IgD-negative memory B cell (primary cell): ENCODE measurements at regions not wholly inside any gene's neighbourhood (a gene's known extent, or its start where the extent isn't known, plus 50 kb on each side); places are given as distances from the start of the nearest gene placed in this dataset.

Source experiments
- H3K27ac Mint-ChIP-seq, 3 donors: one replicate each; pipeline ENCODE4 v1.8.0; 2020 to 2022; ENCODE audit warnings: mild to moderate bottlenecking in 3 of 3, mixed read lengths in 3 of 3, moderate library complexity in 1 of 3
- H3K27me3 Mint-ChIP-seq: one replicate; pipeline ENCODE4 v1.8.0; 2021; ENCODE audit warnings: mixed read lengths
- H3K36me3 Mint-ChIP-seq: one replicate; pipeline ENCODE4 v1.8.0; 2020; ENCODE audit warnings: mild to moderate bottlenecking, mixed read lengths
- H3K4me1 Mint-ChIP-seq, 3 donors: one replicate each; pipeline ENCODE4 v1.8.0; 2020 to 2022; ENCODE audit warnings: mixed read lengths in 3 of 3, mild to moderate bottlenecking in 1 of 3
- H3K4me3 Mint-ChIP-seq, 4 donors: one replicate each; pipeline ENCODE4 v1.8.0; 2020 to 2022; ENCODE audit warnings: mild to moderate bottlenecking in 4 of 4, mixed read lengths in 4 of 4, moderate library complexity in 3 of 4
- H3K9me3 Mint-ChIP-seq, 3 donors: one replicate each; pipeline ENCODE4 v1.8.0; 2020 to 2021; ENCODE audit warnings: mixed read lengths in 3 of 3, mild to moderate bottlenecking in 1 of 3

DNA sequence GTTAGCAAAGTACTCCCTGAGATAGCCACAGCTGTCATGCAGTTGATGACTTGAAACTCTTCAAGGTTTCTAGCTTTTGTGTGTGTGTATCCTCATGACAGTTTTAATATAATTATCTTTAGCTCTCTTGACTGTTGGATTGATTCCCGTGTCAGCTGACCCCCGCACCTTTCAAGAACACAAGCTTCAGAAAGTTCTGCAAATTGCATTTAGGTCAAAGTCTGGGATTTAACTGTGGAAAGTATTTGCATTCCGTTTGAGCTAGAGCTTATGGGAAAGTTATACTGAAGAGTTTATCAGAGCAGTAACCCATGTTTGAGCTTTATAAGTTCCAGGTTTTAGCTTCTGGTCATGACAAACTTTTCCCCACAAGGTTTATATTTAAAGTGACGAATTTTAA lies 380.1 kb upstream of the CHRM3 start:
- no peaks in the 10 kb centered on the region for H3K27me3 Mint-ChIP-seq
- no peak overlapping the region for H3K4me3 Mint-ChIP-seq
- peaks cover 0 to 7% (median 1%) of the 10 kb centered on the region in 3 donors for H3K9me3 Mint-ChIP-seq
- H3K36me3 Mint-ChIP-seq = no peaks in the 10 kb centered on the region
- H3K27ac Mint-ChIP-seq = no peak overlapping the region
- no peaks in the 10 kb centered on the region for H3K4me1 Mint-ChIP-seq

DNA sequence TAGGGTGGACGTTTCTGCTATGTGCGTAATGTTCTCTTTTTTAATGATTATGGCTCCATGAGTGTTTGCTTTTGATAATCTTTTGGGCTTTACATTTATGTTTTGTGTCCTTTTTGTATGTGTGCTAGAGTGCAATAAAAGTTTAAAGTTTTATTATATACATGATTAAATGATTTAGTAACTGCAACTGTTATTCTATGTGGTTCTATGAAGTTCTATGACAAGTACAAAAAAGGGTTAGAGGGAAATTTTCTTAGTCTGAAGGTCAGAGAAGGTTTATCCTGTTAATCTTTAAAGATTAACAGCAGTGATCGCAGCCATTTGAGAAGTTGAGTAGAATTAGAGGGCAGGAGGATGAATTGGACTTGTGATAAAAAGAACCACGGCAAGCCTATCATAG lies 386.4 kb upstream of the CHRM3 start:
- Mint-ChIP-seq H3K9me3 (peaks cover 0 to 19% (median 2%) of the 10 kb centered on the region in 3 donors), H3K4me3 (no peak overlapping the region), H3K36me3 (no peaks in the 10 kb centered on the region), H3K27me3 (no peaks in the 10 kb centered on the region), H3K27ac (no peak overlapping the region), H3K4me1 (no peaks in the 10 kb centered on the region)

DNA sequence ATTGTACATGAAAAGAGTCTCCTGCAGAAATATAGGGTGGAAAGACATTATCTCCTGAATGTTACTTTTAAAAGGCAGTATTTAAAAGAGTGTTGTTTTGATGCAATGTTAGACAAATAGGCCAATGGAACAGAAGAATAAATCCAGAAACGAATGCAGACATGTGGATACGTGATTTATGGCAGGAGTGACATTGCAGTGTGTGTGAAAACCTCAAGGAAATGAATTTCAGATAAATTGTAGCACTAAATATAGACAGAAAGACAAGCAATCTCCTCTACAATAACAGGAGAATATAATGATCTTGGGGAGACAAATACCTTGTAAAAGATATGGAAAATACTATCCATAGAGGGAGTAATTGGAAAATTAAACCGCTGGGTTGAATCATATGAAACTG lies 387.8 kb upstream of the CHRM3 start:
- Mint-ChIP-seq H3K4me3 (no peak overlapping the region), H3K27me3 (no peaks in the 10 kb centered on the region)

DNA sequence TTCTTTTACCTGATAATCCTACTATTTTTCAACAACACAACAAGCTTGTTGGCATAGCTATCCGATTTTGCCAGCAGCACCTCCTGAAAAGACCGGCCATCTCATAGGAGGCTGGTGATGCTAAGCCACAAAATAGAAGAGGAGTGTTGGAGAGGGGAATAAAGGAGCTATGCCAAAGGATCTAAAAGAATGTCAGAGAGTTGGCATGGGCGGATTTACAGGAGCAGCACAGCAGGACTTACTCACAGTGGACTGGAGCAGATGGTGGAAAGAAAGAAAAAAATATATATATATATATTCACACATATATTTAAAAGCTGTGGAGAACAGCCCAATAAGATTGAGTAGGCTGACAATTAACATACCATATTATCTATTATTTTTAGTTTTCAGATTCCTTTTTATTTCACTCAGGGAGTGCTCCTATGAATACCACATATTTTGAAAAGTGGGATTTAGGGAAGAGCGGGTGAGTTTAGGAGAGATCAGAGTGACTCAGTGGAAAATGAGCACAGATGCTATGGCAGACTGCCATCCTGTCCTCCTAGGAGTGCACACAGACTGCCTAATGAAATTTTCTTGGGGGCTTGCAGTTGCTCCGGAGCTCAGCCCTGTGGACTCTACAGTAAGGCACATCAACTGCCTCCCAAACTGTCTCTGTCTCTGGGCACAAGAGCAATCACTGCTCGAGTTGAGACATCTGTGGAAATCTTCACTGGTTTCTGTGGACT lies 394.4 kb upstream of the CHRM3 start:
- Mint-ChIP-seq H3K36me3 (no peaks in the 10 kb centered on the region), H3K27ac (no peak overlapping the region)

More for the DNA sequence above, 387.8 kb upstream of the CHRM3 start:
- Mint-ChIP-seq H3K4me1 (no peaks in the 10 kb centered on the region), H3K36me3 (no peaks in the 10 kb centered on the region), H3K9me3 (peaks cover 0 to 19% (median 2%) of the 10 kb centered on the region in 3 donors), H3K27ac (no peak overlapping the region)

DNA sequence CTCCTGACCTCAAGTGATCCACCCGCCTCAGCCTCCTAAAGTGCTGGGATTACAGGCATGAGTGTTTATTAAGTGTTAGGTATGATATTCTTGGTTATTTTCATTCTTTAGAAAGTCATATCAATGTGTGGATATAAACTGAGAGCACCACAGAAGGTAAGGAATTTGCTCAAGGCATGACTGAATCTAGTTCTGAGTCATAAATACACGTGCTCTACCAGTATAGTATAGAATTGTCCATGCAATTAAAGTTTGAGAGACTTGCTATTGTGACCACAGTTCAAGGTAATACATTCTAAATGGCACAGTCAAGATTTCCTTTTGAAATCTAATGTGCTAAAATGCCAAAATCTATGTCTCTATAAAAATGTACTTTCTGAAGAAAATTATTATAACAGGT lies 401.1 kb upstream of the CHRM3 start:
- no peak overlapping the region for H3K4me3 Mint-ChIP-seq

More for the DNA sequence above, 394.4 kb upstream of the CHRM3 start:
- Mint-ChIP-seq H3K9me3 (peaks cover 0 to 13% (median 3%) of the 10 kb centered on the region in 3 donors), H3K27me3 (no peaks in the 10 kb centered on the region), H3K4me3 (no peak overlapping the region), H3K4me1 (no peaks in the 10 kb centered on the region)

DNA sequence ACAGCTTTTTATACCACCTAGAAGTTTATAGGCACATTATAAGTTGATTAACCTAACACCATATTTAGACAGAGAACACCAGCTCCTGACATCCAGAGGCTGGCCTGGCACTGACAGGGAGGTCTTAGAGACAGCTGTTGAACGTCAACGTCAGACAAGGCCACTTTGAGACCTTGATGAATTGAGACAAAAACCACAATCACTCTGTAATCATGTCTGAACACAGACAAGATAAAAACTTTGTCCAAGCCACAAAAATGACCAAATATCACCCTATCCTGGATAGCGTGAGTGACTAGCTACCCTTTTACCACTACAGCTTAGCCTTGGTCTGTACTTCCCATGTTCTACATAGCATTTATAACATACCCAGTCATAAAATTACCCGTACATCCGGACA lies 403.6 kb upstream of the CHRM3 start:
- H3K4me1 Mint-ChIP-seq = no peaks in the 10 kb centered on the region
- H3K27me3 Mint-ChIP-seq = no peaks in the 10 kb centered on the region
- no peak overlapping the region for H3K27ac Mint-ChIP-seq
- peaks cover 2 to 10% (median 3%) of the 10 kb centered on the region in 3 donors for H3K9me3 Mint-ChIP-seq
- no peaks in the 10 kb centered on the region for H3K36me3 Mint-ChIP-seq
- H3K4me3 Mint-ChIP-seq = no peak overlapping the region

More for the DNA sequence above, 401.1 kb upstream of the CHRM3 start:
- no peak overlapping the region for H3K27ac Mint-ChIP-seq
- H3K9me3 Mint-ChIP-seq = peaks cover 2 to 20% (median 3%) of the 10 kb centered on the region in 3 donors
- H3K27me3 Mint-ChIP-seq = no peaks in the 10 kb centered on the region
- H3K36me3 Mint-ChIP-seq = no peaks in the 10 kb centered on the region
- H3K4me1 Mint-ChIP-seq = no peaks in the 10 kb centered on the region

DNA sequence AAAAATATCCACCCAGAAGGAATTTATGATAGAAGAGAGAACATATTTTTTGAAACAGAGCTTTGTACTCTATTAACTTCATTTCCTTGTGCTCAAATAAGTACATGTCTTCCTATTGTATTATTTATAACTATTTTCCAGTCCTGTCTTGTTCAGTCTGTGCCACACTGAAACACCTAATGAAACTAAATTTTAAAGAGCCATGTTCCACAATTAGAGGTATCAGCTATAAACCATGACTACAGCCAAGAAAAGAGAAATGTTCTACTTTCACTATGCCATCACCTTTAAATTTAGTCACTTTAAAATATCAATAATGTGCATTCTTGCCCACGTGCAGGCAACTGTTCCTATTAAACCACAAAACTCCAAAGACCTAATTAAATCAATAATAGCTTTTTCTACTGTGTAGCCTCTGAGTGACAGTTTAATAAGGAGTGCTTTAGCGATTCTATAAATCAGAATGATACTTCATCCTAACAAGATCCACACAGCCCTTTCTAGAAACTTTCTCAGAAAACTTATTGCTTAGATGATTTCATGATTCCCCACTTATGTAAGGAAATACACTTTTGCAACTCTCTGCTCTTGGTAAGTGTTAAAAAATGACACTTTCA lies 404.9 kb upstream of the CHRM3 start:
- H3K9me3 Mint-ChIP-seq = peaks cover 2 to 7% (median 2%) of the 10 kb centered on the region in 3 donors
- H3K4me3 Mint-ChIP-seq = no peak overlapping the region
- H3K27me3 Mint-ChIP-seq = no peaks in the 10 kb centered on the region
- H3K36me3 Mint-ChIP-seq = no peaks in the 10 kb centered on the region
- no peaks in the 10 kb centered on the region for H3K4me1 Mint-ChIP-seq
- no peak overlapping the region for H3K27ac Mint-ChIP-seq

DNA sequence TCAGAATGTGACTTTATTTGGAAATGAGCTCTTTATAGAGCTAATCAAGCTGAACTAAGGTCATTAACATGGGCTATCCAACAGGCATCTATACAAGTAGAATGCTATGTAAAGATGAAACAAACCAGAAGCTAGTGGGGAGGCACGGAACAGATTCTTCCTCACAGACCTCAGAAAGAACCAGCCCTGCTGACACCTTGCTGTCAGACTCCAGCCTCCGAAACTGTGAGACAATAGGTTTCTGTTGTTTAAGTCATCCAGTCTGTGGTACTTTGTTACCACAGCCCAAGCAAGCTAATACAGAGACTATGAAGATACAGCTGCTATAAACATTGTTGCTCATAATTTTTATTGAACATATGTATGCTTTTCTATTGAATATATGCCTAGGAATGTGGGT lies 406.3 kb upstream of the CHRM3 start:
- H3K4me3 Mint-ChIP-seq = no peak overlapping the region
- H3K27me3 Mint-ChIP-seq = no peaks in the 10 kb centered on the region
- no peaks in the 10 kb centered on the region for H3K4me1 Mint-ChIP-seq
- H3K9me3 Mint-ChIP-seq = peaks cover 2 to 7% (median 4%) of the 10 kb centered on the region in 3 donors
- H3K36me3 Mint-ChIP-seq = no peaks in the 10 kb centered on the region
- H3K27ac Mint-ChIP-seq = no peak overlapping the region

DNA sequence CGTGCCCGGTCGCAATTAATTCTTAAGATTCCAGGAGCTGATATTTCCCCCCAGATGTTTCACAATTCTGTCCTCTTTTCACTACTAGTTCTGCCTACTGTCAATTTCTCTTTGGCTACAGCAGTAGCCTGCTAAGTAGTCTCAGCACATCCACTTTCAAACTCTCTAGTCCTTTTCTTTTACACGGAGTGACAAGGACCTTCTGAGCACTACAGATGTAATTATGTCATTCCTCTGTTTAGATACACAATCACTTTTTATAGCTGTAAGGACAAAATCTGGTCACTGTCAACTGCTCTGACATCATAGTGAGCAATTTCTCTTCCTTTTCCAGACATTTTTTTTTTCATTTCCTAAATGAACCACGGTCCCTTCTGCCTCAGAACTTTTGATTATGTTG lies 421.7 kb upstream of the CHRM3 start:
- H3K27me3 Mint-ChIP-seq = no peaks in the 10 kb centered on the region
- H3K36me3 Mint-ChIP-seq = no peaks in the 10 kb centered on the region
- peaks cover 6 to 15% (median 7%) of the 10 kb centered on the region in 3 donors for H3K9me3 Mint-ChIP-seq
- no peaks in the 10 kb centered on the region for H3K4me1 Mint-ChIP-seq
- H3K27ac Mint-ChIP-seq = no peak overlapping the region
- H3K4me3 Mint-ChIP-seq = no peak overlapping the region

DNA sequence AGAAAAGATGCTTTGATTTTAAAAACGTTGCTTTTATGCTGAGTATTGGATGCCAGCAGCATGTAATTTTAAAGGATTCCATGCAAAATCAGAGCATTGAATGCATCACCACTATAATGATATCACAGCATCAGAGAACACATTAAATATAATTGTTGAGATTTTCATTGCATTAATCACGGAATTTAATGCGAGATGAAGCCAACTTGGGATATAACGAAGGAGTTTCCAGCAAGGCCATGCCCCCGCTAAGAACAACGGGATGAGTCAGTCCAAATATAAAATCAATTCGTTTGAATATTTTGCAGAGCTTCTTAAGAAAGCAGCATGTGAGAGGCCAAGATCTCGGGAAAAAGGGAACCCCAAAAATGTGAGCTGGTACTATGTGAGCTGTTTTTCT lies 423.4 kb upstream of the CHRM3 start:
- Mint-ChIP-seq H3K4me1 (no peaks in the 10 kb centered on the region), H3K27me3 (no peaks in the 10 kb centered on the region), H3K4me3 (no peak overlapping the region), H3K36me3 (no peaks in the 10 kb centered on the region), H3K27ac (no peak overlapping the region), H3K9me3 (peaks cover 6 to 19% (median 11%) of the 10 kb centered on the region in 3 donors)

DNA sequence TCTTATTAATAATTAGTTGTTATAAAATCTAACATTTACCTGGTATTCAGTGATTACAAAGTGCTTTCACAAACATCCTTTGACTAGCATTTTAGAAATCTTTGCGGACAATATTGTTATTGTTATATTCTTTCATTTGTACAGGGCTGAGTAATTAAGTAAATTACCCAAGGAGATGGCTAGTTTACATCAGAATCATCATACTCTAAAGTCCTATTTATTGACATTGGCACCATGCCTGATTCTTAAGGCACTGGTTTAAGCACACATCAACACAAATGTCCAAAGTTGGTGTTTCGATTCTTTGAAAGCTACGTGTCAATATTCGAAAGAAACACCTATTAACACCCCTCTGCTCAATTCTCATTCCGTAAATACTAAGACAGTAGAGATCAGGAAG lies 424.6 kb upstream of the CHRM3 start:
- H3K27me3 Mint-ChIP-seq = no peaks in the 10 kb centered on the region
- H3K27ac Mint-ChIP-seq = no peak overlapping the region
- no peaks in the 10 kb centered on the region for H3K4me1 Mint-ChIP-seq
- peaks cover 6 to 19% (median 10%) of the 10 kb centered on the region in 3 donors for H3K9me3 Mint-ChIP-seq
- H3K36me3 Mint-ChIP-seq = no peaks in the 10 kb centered on the region
- H3K4me3 Mint-ChIP-seq = no peak overlapping the region

DNA sequence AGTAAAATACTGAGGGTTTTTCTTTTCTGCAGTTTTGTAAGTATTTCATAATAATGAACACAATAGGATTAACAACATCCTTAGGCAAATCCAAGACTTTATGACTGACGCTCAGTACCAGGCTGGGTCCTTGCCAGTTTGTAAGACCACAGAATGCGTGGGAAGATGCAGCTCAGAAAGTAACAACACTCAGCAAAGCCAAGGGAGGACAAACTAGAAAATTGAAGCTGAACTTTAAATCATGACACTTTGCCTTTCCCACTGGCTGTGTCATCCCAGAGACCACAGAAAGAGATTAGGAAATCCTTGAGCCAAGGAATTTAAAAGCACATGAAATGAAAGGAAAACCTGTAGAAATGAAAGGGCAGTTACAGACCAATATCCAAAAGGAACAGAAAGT lies 426.3 kb upstream of the CHRM3 start:
- Mint-ChIP-seq H3K4me3 (no peak overlapping the region), H3K36me3 (no peaks in the 10 kb centered on the region), H3K27me3 (no peaks in the 10 kb centered on the region), H3K27ac (no peak overlapping the region), H3K9me3 (peaks cover 4 to 23% (median 7%) of the 10 kb centered on the region in 3 donors), H3K4me1 (no peaks in the 10 kb centered on the region)

DNA sequence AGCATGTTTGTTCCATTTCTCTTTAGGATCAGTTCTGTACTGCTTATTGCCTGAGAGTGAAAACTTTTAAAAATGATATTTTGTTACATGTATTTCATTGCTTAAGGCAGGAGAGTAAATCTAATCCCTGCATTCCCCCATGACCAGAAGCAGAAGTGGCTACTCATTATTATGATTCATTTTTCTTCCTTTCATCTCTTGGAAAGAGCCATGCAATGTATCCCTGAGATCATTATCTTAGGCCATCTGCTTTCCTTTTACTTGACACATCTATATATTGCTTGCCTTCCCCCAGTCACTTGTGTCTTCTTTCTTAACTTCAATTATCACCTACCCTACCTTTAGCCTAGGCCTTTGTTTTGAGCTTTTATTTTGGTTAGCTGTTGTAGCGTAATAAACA lies 430.4 kb upstream of the CHRM3 start:
- no peaks in the 10 kb centered on the region for H3K27me3 Mint-ChIP-seq
- H3K4me3 Mint-ChIP-seq = no peak overlapping the region
- no peaks in the 10 kb centered on the region for H3K36me3 Mint-ChIP-seq
- peaks cover 1 to 8% (median 5%) of the 10 kb centered on the region in 3 donors for H3K9me3 Mint-ChIP-seq
- H3K27ac Mint-ChIP-seq = no peak overlapping the region
- H3K4me1 Mint-ChIP-seq = no peaks in the 10 kb centered on the region

DNA sequence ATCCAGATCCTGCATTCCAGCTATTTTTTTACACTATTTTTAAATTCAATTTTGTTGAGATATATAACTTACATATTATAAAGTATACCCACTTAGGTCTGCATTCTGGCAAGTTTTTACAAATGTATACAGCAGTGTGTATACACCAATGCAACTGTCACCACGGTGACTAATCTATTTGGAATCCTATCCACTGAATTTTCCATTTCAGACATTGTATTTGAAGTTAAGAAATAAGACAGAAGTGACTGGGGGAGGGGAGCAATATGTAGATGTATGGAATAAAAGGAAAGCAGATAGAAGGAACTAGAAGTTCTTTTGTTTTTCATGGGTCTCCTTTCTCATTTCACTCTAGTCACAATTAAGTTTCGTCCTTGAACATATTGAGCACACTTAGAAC lies 431.5 kb upstream of the CHRM3 start:
- H3K27me3 Mint-ChIP-seq = no peaks in the 10 kb centered on the region
- peaks cover 0 to 10% (median 8%) of the 10 kb centered on the region in 3 donors for H3K9me3 Mint-ChIP-seq
- H3K36me3 Mint-ChIP-seq = no peaks in the 10 kb centered on the region
- no peak overlapping the region for H3K4me3 Mint-ChIP-seq
- H3K27ac Mint-ChIP-seq = no peak overlapping the region
- no peaks in the 10 kb centered on the region for H3K4me1 Mint-ChIP-seq

DNA sequence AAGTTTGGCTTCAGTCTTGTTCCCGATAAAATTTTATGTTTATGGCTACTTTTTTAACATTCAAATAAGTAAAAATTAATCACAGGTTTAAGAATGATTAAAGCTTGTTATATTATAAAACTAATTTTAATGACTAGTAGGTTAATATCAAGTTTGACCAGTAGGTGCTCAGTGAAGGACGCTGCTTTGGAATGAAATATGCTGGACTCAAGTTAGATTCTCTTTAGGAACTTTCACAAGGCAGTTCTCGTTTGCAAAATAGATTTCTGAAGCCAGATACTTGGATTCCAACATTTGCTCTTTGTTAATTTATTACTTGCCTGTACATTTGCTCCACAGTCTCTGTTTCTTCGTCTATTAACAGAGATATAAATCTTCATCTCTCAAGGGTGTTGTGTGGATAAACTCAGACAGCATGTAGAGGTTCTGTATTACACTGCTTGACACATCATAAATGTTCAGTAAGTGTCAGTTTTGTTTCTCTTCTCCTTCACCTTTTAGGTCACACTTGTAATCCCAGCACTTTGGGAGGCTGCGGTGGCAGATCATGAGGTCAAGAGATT lies 432.8 kb upstream of the CHRM3 start:
- Mint-ChIP-seq H3K27ac (no peak overlapping the region), H3K9me3 (peaks cover 0 to 10% (median 8%) of the 10 kb centered on the region in 3 donors), H3K4me1 (no peaks in the 10 kb centered on the region), H3K4me3 (no peak overlapping the region), H3K36me3 (no peaks in the 10 kb centered on the region), H3K27me3 (no peaks in the 10 kb centered on the region)

DNA sequence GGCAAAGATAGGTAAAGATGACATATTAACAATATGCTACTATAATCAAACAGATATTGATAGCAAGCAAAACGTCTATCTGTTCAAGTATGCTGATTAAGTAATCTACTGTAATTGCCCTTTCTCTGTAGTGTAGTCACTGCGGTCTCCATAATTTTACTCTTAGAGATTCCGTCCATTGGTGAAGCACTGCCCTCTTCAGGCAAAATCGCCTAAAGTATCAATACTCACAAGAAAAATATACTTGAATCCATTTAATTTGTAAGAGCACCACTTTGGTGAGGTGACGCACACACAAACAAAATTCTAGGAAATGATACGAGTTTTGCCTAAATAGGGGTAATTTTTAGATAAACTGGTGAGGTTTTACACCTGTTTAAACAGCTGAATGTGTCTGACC lies 434.6 kb upstream of the CHRM3 start:
- H3K36me3 Mint-ChIP-seq = no peaks in the 10 kb centered on the region
- no peaks in the 10 kb centered on the region for H3K27me3 Mint-ChIP-seq
- no peak overlapping the region for H3K4me3 Mint-ChIP-seq
- no peaks in the 10 kb centered on the region for H3K4me1 Mint-ChIP-seq
- H3K9me3 Mint-ChIP-seq = peaks cover 0 to 8% (median 4%) of the 10 kb centered on the region in 3 donors
- no peak overlapping the region for H3K27ac Mint-ChIP-seq
